Activated naive CD8-positive, alpha-beta T cell treated with anti-CD3 and anti-CD28 coated beads, Interleukin-2, amount 50 U/mL, for 16 hours (primary cell): ENCODE measurements at regions not wholly inside any gene's neighbourhood (a gene's known extent, or its start where the extent isn't known, plus 50 kb on each side); places are given as distances from the start of the nearest gene placed in this dataset.
"Not testable (repeated sequence)": the region's sequence is repeated elsewhere in the genome, so short reads cannot be mapped to it uniquely, and the experiment has no call there.

ENCODE experiments used
- DNase-seq: peaks from one replicate; pipeline ENCODE4 v3.0.0-alpha.2; 2020; ENCODE audit warnings: low read depth, low spot score

DNA sequence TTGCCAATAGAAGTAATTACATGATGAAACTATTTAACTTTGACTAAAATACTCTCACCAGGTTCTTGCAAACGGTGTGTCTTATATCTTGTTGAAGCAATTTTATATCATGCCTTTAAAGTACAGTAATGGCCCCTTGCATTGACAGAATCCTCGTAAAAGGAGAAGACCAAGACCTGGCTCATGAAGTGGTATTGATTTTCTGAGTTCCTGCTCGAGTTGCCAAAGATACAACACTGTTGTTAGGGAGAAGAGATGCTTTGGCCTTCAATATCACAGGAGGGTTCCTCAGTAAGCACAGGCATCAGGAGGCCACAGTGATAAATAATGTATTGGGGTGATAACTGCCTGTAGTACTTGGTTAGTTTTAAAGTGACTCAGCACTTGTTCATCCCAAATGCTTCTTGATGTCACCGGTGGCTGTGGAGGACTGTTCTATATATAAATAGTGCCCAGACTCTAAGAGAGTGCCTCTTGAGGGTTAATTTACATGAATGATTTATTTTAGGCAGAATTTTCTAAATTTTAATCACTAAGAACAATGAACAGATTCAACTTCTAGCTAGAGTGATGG, 571.7 kb upstream of the FANCL start:
- no peak for DNase-seq

DNA sequence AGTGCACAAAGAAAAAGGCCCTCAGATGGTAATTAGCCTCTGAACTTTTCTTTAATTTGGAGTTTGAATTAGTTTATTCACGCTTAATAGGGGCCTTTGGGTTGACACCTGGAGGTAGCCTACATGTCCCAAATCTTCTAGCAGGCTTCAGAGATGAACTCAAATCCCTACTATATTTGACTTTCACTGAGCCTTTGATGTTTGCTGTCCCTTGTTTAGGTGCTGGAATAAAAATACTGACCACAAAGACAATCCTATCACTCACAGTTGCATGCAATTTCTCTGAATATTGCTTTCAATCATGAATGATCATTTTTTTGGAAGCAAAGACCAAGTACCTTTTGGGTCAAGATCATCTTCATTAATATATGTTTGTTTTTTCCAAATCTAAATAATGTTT, 564.0 kb upstream of the FANCL start:
- no peak for DNase-seq

DNA sequence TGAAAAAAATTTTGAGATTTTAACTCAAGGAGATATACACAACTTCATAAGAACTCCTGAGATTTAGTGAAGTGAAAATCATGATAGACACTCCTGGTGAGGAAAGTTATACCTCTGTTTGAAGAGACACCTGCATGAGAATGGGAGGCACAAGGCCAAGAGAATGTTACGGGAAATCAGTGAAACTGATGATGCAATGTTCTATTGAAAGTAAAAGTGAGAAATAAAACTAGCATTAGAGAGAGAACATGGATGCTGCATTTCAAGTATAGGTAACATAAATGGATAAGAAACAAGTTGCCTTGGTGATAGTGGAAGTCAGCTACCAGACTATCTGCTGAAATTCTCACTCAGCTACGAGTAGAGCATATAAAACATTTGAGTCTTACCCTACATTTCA, 562.1 kb upstream of the FANCL start:
- no peak for DNase-seq

- no peak for DNase-seq
Measured at GRCh38 chr2:58800881-58801280, 559.8 kb upstream of the FANCL start.

GRCh38 chr2:58798676-58799208, 557.6 kb upstream of the FANCL start:
- DNase-seq = no peak

GRCh38 chr2:58796239-58796910, 555.2 kb upstream of the FANCL start:
- no peak for DNase-seq

- DNase-seq = no peak
Measured at GRCh38 chr2:58794916-58795315, 553.8 kb upstream of the FANCL start.

- no peak for DNase-seq
Measured at GRCh38 chr2:58794103-58794502, 553.0 kb upstream of the FANCL start.

DNA sequence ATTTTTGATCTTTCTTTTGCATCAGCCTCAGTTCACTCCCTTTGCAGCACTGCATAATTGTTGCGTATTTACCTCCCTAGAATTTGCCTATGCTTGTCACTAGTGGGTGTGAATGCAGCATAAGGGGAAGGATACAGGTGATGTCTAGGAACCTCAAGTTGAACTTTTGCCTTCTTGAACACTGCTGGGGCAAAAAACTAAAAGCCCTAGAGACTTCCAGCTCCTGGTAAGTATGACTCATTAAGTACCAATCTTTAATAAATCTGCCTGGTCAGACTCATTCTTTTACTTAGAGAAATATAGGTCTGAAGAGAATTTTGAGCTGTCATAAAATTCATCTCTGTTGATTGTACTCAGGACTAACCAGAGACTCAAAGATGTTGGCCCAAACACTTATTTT, 547.3 kb upstream of the FANCL start:
- DNase-seq = no peak

DNA sequence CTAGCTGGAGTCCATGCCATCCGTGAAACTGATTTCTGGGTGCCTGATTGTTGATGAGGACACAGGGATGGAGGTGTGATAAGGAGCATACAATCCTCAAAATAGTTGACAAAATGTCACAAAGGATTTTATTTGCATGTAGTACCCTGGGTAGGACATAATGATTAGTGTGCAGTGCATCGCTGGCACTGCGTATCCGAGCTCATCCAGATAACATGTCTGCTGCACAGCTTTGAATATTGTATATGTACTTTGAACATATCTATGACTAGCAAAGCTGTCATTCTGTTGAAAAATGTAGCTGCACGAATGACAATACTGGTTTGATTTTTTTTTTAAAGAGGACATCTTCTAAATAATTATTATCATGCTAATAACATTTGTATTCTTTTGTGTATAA, 529.7 kb upstream of the FANCL start:
- DNase-seq = no peak

GRCh38 chr2:58769864-58770234, 528.7 kb upstream of the FANCL start:
- no peak for DNase-seq

GRCh38 chr2:58769111-58769863, 528.2 kb upstream of the FANCL start:
- DNase-seq = no peak

- no peak for DNase-seq
Measured at GRCh38 chr2:58768715-58769080, 527.6 kb upstream of the FANCL start.

- DNase-seq = no peak
Measured at GRCh38 chr2:58767828-58768714, 526.9 kb upstream of the FANCL start.

- no peak for DNase-seq
Measured at GRCh38 chr2:58764338-58765104, 523.4 kb upstream of the FANCL start.

- no peak for DNase-seq
Measured at GRCh38 chr2:58762176-58762781, 521.2 kb upstream of the FANCL start.

DNA sequence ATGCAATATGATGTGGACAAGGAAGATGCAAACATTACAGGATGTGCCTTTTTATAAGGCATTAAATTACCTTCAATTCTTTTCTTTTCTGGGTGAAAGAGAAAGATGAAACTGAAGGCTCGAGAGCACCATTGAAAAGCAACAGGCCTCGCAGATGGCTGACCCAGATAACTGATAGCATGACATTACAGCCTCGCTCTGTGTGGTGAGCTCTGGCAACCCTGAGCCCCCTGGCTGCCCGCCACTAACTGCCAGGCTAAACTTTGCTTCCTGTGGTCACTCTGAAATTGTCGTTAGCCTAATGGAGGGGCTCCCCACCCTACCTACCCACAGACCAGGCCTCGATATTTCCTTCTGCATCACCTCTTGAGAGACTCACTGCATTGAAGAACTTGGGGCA, 516.8 kb upstream of the FANCL start:
- no peak for DNase-seq

DNA sequence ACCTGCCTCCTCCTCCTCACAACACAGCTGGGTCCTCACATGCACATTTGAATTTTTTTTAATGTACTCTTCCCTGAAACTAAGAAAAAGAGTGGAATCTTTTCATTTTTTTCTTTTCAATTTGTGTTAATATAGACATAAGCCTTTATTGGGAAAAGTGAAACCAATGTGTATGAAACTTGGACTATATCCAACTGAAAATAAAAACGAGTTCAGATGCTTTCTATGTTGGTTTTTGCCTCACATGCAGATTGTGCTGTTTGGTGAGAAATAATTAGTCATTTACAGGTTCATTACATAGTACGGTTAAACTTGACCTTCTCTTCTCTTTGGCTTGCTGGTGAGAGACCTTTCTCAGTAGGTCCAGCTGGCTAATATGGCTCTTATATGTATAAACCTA, 515.2 kb upstream of the FANCL start:
- DNase-seq = no peak

GRCh38 chr2:58752507-58752906, 511.4 kb upstream of the FANCL start:
- not testable (repeated sequence) for DNase-seq

- not testable (repeated sequence) for DNase-seq
Measured at GRCh38 chr2:58751676-58752075, 510.6 kb upstream of the FANCL start.

- DNase-seq = no peak
Measured at GRCh38 chr2:58749041-58749440, 507.9 kb upstream of the FANCL start.
